Fibroblast of lung (primary cell): ENCODE measurements at regions not wholly inside any gene's neighbourhood (a gene's known extent, or its start where the extent isn't known, plus 50 kb on each side); places are given as distances from the start of the nearest gene placed in this dataset.

Source experiments
- CTCF ChIP-seq, 2 donors: IDR thresholded peaks in 1 of 2; conservative IDR thresholded peaks in 1 of 2; 1 replicate in 1 of 2; 2 replicates in 1 of 2; pipeline ENCODE4 v1.5.1; 2011 to 2012; ENCODE audit warnings: low read length in 2 of 2, control low read depth in 1 of 2, inconsistent platforms in 1 of 2, low read depth in 1 of 2, mild to moderate bottlenecking in 1 of 2
- EZH2 ChIP-seq: IDR thresholded peaks from 2 replicates; pipeline ENCODE4 v1.5.1; 2012; ENCODE audit warnings: low read length, control low read depth, mild to moderate bottlenecking; ENCODE audit errors: missing control alignments

- TF ChIP-seq CTCF (conservative IDR thresholded peaks at IDR 0.05 in 1 of 2, IDR thresholded peaks at IDR 0.05 in 1 of 2; ENCODE audit: low read depth in 1 of 2, low read length in 2 of 2) (no peak), EZH2 (no peak)
Observed at GRCh38 chr7:120215654-120216053, 57.3 kb upstream of the KCND2 start.
